CD4-positive, alpha-beta T cell treated with Interleukin-4 for 1 hour (primary cell): ENCODE measurements at regions not wholly inside any gene's neighbourhood (a gene's known extent, or its start where the extent isn't known, plus 50 kb on each side); places are given as distances from the start of the nearest gene placed in this dataset.
"Not testable (repeated sequence)": the region's sequence is repeated elsewhere in the genome, so short reads cannot be mapped to it uniquely, and the experiment has no call there.

ENCODE experiments used
- DNase-seq, 2 donors: peaks; one replicate each; pipeline ENCODE4 v3.0.0-alpha.2; 2020 to 2022

DNA sequence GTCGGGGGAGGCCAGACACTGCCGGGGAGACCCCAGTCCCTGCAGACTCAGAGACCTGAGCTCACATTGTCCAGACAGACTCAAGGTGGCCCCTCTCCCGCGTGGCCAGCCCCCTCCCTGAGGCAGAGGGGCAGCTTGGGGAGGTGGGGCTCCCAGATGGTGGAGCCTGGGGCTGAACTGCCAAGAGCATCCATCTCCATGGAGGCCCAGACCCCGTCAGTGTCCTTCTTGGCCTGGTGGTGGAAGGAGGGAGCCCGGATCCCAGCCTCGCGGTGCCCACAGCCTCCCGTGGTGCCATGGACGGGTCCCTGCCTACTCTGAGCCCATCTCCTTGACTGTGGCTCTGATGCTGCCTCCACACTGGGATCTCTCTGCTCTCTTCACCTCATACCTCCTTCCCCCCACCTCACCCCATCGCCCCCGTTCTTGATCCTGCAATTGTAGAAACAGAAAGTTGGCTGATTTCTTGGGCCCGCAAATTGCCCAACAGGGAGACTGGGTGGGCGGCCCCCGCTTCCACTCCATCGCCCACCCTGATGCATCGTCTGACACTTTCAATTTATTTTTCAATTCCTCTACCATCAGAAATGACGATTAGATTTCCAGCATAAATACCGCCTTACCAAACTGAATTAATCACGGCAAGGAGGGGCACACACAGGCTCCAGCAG is 348.9 kb downstream of the MATN1 start:
- peak in 1 of 2 donors; percentile 0 for DNase-seq

DNA sequence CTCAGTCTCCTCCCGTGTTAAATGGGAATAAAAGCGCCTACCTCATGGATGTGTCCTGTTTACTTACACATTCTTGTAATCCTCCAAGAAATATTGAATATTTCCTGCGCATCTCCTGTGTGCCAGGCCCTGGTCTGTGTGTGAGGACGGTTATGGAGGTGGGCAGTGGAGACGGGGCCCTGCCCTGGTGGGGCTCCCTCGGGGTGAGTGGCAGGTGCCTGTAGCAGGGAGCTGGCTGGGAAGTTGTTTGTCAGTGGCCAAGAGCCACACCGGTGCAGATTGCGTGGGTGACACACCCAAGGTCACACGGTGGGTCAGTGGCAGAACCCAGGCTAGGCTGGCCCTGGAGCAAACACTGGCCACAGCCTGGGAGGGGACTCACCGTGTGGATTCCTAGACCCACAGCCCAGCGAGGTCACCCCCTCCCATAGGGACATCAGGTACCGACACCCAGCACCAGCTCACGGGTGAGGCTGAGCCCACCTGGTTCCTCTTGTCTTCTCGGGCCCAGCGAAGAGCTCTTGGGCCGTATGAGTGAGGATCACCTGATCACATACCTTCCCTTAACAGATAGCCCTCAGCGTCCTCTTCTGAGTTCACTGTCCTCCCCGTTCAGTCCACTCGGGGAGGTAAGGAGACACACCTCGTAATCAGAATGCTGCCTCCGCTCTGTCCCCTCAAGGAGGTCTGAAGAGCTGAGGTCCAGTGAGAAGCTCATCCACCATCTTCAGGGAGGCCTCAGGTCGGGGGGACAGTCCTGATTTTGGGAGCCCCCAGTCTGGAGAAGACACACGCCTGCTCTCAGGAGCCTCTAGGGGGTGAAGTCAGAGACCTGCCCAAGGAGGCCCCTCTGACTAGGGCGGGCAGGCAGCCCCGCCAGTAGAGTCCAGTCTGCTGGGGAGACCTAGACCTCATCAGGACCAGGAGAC is 349.6 kb downstream of the MATN1 start:
- peak in 1 of 2 donors; percentile 10 for DNase-seq

DNA sequence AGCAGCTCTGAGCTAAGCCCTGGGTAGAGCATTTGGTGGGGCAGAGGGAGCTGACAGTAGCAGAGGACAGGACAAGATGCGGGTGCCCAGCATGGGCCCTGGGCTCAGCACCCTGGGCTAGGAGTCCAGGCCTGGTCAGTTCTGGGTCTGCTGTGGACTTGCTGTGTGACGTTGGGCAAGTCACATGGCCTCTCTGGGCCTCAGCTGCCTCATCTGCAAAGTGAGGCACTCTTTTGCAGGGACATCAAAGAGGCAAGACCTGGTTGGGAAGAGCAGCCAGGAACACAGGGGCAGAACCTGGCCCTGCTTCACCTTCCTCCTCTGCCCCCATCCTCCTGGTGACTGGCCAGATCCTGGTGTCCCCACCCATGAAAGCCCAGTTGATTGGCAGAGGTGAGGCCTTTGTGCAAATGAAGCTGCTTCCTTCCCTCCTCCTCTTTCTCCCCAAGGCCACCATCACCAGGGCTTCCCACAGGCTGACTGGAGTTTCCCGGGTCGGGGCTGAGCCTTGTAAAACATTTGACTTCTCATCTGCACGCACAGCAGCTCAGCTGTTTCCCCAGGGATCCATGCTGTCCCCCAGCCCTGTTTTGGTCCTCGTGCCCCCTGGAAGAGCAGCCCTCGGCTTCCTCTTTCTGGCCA is 350.5 kb downstream of the MATN1 start:
- peak in 1 of 2 donors; percentile 1 for DNase-seq

DNA sequence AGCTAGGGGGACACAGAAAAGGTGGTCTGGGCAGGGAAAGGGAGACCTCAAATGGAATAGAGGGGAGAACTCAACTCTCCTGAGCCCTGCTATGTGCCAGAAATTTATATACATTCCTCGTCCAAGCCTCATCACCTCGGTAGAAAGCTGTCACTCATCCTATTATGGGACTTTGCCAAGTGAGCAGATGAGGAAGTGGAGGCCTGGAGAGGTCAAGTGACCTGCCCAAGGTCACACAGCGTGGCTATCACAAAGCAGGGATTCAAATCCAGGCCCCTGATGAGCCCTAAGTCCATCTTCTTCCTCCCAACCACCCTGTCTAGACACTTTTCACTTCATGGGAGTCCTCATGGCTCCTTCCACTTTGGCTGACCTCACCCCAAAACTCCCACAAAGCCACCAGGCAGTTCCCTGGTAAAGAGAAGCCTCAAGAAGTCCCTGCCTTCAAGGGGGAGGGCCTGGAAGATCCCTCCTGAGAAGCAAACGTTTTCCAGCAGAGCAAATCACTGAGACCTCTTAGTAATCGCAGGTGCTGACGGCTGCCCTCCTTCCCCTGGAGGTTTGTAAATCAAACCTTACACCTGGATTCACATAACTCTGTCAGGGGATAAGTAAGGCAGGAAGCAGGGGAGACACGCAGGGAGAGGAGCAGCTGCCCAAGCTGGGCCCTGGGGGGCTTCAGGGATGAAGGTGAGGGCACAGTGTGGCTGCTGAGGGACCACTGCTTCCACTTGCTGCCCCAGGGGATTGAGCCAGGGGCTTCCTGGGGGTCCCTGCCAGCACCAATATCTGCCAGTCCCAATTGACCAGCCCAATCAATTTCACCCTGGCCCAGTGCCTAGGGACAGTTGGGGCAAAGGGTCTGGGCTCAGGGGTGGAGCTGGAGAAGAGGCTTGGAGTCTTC is 351.2 kb downstream of the MATN1 start:
- peak in 1 of 2 donors; percentile 6 for DNase-seq

DNA sequence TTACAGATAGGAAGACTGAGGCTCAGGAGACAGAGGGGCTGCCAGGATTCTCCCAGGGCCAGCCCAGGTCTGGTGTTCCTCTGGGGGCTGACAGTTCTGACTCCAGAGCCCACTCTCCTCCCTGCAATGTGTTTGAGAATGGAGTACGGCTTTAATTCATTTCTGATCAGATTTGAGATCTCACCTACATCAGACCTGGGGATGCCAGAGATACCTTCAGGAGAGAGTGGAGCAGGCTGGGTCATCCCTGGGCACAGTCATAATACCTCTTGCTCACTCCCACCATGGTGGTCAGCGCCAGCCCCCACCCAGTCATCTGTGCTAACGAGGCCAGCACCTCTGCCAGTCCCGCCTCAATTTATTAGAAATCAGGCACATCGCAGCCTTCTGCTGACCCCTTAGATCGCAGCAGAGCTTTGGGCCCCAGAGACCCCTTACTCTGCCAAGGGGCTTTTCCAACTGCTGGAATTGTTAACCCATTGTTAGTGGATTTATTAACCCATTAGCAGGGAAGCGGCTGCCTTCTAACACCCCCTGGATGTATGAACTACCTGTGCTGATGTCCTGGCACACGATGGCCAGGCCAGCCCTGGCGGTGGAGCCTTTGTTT is 352.1 kb downstream of the MATN1 start:
- DNase-seq: no peak

DNA sequence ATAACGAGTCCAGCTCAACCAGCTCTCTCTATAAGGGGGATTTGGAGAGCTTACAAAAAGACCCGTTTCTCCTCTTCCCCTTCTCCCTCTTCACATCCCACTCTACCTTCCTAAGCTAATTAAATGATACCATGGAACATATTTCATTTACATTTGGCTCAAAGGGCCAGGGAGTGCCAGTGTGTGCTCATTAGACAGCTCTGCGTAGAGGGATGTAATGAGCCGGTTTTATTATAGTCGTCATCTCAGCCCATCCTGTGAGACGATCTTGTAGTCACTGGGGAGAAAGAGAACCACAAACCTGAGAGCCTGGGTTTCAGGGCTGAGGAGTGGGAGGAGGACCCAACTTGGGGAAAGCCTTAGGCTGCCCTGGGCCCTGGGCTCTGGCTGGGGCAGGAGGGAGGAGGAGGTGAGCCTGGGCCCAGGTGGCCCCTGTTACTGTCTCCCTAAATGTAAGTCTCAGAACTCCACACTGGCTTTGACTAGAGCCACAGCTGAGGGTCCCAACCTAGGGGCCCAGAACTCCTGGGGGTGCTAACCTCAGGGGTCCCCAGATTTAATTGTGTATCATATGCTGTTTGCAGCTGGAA is 354.6 kb downstream of the MATN1 start:
- DNase-seq: no peak

DNA sequence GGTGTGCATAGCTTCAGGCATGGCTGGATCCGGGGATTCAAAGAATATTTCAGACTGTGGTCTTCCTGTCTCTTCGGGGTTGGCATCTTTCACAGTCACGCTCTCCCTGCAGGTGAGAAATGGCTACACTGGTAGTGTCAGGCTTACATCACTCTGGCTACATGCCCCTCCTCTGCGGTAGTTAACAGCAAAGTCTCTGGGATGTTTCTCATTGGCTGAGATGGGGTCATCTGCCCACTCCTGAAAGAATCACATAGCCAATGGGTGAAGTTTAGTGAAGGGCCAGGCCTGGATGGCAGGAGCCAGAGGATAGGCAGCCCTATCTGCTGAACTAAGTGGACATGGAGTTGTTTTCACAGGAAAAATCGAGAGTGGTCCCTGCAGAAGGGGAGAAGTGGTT is 356.5 kb downstream of the MATN1 start:
- DNase-seq: no peak

DNA sequence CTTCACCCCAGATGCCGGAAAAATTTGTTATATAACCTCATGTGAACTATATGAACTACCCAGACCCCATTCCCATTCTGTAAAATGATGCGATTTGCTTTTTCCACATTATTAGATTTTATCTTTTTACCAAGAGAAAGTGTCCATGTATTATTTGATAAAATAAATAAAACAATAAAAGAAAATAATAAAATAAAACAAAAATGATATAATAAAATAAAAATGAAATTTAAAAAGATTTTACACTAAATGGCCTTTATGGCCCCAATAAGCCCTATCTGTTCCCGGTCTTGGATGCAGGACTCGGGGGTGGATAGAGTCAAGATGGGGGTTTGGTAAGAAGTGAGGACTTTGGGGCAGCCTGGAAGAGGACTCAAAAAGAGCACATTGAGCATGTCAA is 357.2 kb downstream of the MATN1 start:
- DNase-seq: no peak

DNA sequence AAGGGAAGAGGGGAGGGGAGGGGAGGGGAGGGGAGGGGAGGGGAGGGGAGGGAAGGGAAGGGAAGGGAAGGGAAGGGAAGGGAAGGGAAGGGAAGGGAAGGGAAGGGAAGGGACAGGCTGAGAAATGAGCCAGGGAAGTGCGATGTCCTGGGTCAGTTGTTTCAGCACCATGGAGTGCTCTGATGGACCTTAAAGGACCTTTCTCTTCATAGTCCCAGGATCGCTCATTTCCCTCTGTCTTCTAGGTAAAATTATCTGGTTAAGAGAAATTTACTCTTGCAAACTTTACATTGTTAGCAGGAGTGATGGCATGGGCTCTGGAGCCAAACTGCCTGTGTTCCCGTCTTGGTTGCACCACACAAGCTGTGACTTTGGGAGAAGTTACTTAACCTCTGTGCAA is 357.8 kb downstream of the MATN1 start:
- no peak for DNase-seq

DNA sequence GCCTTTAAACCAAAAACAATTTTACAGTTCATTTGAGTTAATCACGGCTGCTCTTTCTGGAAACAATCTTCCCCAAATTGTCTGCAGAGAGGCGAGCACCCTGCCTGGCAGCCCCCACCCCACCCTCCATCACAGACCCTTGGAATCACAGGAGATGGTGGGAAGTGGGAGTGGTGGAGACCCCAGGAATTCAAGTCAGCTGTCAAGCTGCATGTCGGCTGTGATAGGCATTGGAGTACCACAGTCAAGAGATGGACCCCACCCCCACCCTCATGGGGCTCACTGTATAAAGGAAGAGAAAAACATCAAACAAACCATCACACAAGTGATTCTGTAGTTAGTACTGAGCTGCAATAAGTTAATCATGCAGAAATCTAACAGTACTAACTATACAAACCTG is 360.4 kb downstream of the MATN1 start:
- DNase-seq: no peak

DNA sequence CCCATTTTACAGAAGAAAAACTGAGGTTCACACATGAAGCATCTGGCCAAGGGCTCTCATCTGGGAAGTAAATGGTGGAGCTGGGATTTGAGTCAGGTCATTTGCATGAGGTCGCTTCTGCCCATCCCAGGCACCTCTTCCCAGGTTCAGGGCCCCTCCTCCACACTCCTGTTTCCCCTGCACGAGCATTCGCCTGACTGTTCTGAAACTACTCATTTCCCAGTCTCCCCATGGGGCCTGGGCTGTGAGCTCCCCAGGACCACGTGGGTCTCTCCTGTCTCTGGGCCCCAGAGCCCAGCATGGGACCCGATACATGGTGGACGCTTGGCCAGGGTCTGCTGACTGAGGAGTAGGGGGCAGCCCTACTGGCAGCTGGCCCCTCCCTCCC is 360.8 kb downstream of the MATN1 start:
- DNase-seq: no peak

DNA sequence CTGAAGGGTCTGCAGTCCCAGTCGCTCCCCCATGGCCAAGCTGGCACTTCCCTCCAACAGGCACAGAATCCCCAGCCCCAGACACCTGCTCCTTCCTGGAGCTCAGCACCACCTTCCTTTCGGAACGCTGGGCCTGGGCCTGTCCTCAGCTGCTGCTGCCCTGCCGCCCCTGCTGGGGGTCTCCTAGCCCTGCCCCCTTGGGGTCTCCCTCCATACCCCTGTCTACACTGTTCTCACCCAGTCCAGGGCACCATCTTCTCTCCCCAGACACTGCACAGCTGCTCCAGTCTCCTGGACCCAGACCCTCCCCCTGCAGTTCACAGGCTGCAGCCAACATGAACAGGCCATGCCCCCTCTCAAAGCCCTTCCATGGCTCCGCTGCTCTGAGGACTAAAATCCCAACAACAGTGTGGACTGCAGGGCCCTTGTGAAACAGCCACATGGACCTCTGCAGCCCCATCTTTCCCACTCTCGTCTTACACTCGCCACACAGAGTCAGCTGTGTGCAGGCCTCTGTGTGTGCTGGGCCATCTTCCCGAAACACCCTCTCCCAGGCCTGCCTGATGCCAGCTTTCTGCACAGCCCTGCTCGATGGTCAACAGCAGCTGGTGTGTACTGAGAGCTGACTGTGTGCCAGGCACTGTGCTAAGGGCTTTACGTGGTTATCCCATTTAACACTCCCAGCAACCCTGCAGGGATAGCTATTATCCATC is 361.3 kb downstream of the MATN1 start:
- DNase-seq: not testable (repeated sequence)

DNA sequence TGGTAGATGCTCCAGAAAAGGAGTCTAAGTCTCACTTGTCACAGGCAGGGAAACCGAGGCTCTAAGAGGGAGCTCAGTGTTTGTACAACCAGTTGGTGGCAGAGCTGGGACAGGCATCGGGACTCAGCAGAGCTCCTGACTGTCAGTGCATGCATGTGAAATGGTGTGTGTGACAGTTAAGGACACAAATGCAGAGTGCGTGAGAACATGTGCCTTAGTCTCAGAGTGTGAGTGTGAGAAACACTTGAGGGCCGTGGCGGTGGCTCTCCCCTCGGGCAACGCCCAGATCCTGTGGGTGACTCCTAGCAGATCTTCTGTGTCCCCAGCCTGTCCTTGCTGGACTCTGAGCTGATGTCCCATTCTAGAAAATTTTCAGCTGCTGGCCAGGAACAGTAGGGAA is 362.6 kb downstream of the MATN1 start:
- no peak for DNase-seq

DNA sequence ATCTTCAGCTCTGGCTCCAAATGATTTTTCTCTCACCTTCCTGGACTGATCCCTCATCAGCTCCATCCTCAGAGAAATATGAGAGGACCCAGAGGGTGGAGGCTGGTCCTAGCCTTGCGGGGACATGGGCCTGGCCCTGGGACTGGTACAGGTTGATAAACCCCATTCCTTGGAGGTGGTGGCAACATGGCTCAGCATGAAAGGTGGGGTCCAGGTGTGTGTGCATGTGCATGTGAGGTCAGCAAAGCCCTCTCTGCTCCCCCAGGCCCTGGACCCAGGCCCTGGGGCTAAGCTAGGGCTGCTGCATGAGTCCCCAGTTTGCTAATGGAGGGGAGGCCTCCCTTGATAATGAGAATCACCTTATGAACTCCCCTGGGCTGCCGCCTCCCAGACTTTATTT is 363.1 kb downstream of the MATN1 start:
- no peak for DNase-seq

DNA sequence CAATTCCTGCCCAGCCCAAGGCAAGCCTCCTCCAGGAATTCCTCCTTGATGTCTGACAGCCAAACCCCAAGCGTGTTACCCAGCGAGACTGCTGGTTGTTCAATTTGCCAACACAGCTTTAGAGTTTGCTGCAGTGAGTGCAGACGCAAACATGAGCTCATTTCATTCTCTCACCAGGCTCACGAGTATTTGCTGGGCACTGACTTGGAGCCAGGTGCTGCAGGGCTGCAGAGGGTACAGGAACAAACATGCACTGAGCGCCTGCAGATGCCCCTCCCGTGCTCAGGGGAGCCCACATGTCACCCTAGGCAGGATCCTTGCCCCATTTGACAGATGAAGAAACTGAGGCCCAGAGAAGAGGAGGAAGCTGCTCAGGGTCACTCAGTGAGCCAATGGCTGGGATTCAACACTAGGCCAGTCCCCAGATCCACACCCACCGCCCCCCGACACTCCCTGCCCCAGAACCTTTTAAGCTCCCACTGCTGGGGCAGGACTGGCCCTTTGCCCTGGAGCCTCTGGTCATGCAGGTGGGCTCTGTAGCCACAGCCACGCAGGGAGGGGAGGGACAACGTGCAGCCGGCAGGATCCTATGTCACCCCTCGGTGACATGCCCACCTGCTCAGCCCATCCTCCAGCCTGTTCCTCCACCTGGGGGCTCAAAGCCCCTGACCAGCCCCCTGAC is 363.7 kb downstream of the MATN1 start:
- no peak for DNase-seq

DNA sequence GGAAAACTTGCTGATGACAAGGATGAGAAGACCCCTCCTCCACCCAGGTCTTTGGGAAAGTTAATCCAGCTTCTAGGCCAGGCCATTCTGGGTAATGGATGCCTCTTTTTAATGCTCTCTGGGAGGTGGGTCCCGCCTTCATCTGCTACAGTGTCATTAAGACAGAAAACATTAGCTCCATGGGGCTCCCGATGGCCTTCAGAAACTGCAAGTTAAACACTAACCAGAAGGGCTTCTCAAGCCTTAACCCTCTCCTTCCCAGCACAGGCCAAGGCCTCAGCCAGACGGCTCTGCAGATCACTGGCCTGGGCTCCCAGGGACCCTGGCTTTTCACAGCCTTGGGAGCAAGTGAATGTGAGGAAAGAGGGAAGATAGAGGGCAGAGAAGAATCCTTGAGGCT is 364.9 kb downstream of the MATN1 start:
- DNase-seq: no peak

DNA sequence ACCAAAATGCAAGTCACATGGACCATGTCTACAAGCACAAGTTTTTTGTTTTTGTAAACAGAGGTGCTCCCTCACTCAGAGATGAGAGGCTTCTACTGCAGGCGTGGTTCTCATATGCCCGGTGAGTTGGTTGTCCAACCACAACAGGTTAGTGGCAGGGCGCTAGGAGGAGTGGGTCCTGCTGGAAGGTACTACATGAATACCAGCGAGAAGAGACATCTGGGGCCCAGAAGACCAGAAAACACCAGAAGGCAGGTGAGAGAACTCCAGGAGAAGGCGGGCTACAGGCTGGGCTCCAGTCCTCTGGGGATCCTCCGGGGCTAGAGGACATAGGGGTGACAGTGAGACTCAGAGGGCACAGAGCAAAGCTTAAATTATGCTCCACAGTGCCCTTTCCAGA is 366.5 kb downstream of the MATN1 start:
- no peak for DNase-seq

DNA sequence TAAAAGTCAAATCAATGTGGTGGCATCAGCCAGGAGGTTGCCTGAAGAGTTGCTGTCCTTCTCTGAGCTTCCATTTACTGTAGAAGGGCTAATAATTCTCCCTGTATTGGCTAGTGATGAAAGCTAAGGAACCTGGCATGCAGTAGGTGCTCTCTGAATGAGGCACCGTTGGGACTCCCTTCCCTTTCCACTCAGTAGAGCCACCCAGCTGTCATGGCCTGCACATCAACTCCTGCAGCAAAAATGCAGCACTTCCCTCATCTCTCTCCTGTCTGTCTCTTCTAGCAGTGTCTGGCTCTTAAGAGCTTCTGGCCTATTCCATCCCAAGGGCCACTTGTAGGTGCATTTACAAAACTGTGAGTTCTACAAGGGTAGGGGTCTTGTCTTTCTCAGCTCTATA is 369.0 kb downstream of the MATN1 start:
- DNase-seq: no peak

DNA sequence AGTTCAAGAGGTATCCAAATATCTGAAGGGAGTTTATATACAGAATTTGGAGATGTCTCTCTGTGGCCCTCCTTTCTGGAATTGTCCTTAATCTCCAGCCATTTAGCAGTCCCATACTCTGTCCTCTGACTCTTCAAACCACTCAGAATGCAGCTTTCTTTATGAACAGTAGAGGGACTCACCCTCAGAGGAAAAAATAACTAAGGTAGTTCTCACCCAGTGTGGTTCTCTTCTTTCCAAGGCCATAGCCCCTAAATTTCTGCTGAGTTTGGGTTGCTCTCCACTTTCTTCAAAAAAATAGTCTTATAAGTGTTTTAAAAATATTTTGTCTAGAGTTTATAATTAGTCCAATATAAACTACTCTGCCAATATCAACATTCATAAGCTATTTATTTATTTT is 369.7 kb downstream of the MATN1 start:
- no peak for DNase-seq

DNA sequence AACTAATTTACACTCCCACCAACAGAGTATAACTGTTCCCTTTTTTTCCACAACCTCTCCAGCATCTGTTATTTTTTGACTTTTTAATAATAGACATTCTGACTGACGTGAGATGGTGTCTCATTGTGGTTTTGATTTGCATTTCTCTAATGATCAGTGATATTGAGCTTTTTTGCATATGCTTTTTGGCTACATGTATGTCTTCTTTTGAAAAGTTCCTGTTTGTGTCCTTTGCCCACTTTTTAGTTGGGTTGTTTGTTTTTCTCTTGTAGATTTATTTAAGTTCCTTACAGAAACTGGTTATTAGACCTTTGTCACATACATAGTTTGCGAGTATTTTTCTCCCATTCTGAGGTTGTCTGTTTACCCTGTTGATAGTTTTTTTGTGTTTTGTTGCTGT is 375.2 kb downstream of the MATN1 start:
- DNase-seq: no peak
